ENCODE measurements at regions not wholly inside any gene's neighbourhood (a gene's known extent, or its start where the extent isn't known, plus 50 kb on each side); places are given as distances from the start of the nearest gene placed in this dataset.

DNA sequence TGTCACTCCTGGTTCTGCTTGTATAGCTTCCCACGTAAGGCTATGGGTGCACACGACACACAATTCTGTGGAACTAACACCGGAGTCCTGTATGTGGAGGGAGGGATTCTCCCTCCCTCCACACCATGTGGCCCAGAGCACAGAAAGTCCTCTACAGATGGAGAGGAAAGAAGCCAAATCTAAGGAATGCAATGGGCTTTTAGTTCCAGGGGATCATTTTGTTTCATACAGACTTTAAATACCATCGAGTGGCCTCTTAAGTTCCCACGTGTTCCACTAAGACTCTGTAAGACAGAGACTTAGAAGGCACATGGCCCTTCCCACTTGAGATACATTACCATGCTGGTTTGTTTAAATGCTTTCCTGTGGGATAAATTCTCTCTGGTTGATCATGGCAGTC lies 156.0 kb downstream of the TGFB2 start:
- Mint-ChIP-seq H3K27ac (no peak overlapping the region), H3K4me3 (no peak overlapping the region), H3K27me3 (ENCODE audit: insufficient read depth) (no peaks in the 10 kb centered on the region), H3K9me3 (peaks cover 22% of the 10 kb centered on the region), H3K4me1 (peaks cover 22% of the 10 kb centered on the region), H3K36me3 (ENCODE audit: low read depth) (peaks cover 2% of the 10 kb centered on the region)
- no peak overlapping the region for H3K4me3 ChIP-seq (ENCODE audit: low read length)
- peaks cover 6% of the 10 kb centered on the region for H3K4me1 ChIP-seq (ENCODE audit: control insufficient read depth, insufficient read depth, low read length)
- H3K36me3 ChIP-seq (ENCODE audit: control insufficient read depth, insufficient read depth, low read length) = no peaks in the 10 kb centered on the region
- peaks cover 8% of the 10 kb centered on the region for H3K9me3 ChIP-seq (ENCODE audit: control insufficient read depth, low read length)
- DNase-seq = no peak
- 88 to 93% methylated on average over 2 to 5 of the region's 5 CpGs for WGBS, 2 experiments (ENCODE audit: insufficient coverage in 1 of 2, insufficient read length in 1 of 2)
- no peak overlapping the region for H3K9ac ChIP-seq (ENCODE audit: extremely low read depth, low read length, poor library complexity, severe bottlenecking)
- H3K27ac ChIP-seq (ENCODE audit: low read depth, low read length) = no peak overlapping the region
- no peaks in the 10 kb centered on the region for H3K27me3 ChIP-seq (ENCODE audit: control insufficient read depth, insufficient read depth, low read length, poor library complexity, severe bottlenecking)
- TF ChIP-seq, protein P1, sequence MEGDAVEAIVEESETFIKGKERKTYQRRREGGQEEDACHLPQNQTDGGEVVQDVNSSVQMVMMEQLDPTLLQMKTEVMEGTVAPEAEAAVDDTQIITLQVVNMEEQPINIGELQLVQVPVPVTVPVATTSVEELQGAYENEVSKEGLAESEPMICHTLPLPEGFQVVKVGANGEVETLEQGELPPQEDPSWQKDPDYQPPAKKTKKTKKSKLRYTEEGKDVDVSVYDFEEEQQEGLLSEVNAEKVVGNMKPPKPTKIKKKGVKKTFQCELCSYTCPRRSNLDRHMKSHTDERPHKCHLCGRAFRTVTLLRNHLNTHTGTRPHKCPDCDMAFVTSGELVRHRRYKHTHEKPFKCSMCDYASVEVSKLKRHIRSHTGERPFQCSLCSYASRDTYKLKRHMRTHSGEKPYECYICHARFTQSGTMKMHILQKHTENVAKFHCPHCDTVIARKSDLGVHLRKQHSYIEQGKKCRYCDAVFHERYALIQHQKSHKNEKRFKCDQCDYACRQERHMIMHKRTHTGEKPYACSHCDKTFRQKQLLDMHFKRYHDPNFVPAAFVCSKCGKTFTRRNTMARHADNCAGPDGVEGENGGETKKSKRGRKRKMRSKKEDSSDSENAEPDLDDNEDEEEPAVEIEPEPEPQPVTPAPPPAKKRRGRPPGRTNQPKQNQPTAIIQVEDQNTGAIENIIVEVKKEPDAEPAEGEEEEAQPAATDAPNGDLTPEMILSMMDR (conservative IDR thresholded peaks at IDR 0.05) = no peak

- Histone ChIP-seq H3K27me3 (ENCODE audit: control insufficient read depth, insufficient read depth, low read length, poor library complexity, severe bottlenecking) (no peaks in the 10 kb centered on the region), H3K27ac (ENCODE audit: low read depth, low read length) (no peak overlapping the region), H3K4me1 (ENCODE audit: control insufficient read depth, insufficient read depth, low read length) (peaks cover 6% of the 10 kb centered on the region), H3K4me3 (ENCODE audit: low read length) (no peak overlapping the region), H3K9ac (ENCODE audit: extremely low read depth, low read length, poor library complexity, severe bottlenecking) (no peak overlapping the region), H3K9me3 (ENCODE audit: control insufficient read depth, low read length) (peaks cover 20% of the 10 kb centered on the region), H3K36me3 (ENCODE audit: control insufficient read depth, insufficient read depth, low read length) (no peaks in the 10 kb centered on the region)
- peaks cover 7% of the 10 kb centered on the region for H3K36me3 Mint-ChIP-seq (ENCODE audit: low read depth)
- peaks cover 22% of the 10 kb centered on the region for H3K4me1 Mint-ChIP-seq
- WGBS, 2 experiments (ENCODE audit: insufficient coverage in 1 of 2, insufficient read length in 1 of 2) = 94 to 100% methylated on average over 1 to 2 of the region's 2 CpGs
- no peak overlapping the region for H3K4me3 Mint-ChIP-seq
- H3K27ac Mint-ChIP-seq = no peak overlapping the region
- H3K27me3 Mint-ChIP-seq (ENCODE audit: insufficient read depth) = no peaks in the 10 kb centered on the region
- TF ChIP-seq, protein P1 (conservative IDR thresholded peaks at IDR 0.05) = no peak
- H3K9me3 Mint-ChIP-seq = peaks cover 34% of the 10 kb centered on the region
- no peak for DNase-seq
These were observed 157.2 kb downstream of the TGFB2 start for GRCh38 chr1:218502383-218502782.

GRCh38 chr1:218503102-218503501 lies 158.0 kb downstream of the TGFB2 start:
- H3K9me3 Mint-ChIP-seq = peaks cover 41% of the 10 kb centered on the region
- no peak for DNase-seq
- Histone ChIP-seq H3K27me3 (ENCODE audit: control insufficient read depth, insufficient read depth, low read length, poor library complexity, severe bottlenecking) (no peaks in the 10 kb centered on the region), H3K4me1 (ENCODE audit: control insufficient read depth, insufficient read depth, low read length) (peaks cover 1% of the 10 kb centered on the region), H3K36me3 (ENCODE audit: control insufficient read depth, insufficient read depth, low read length) (no peaks in the 10 kb centered on the region), H3K9ac (ENCODE audit: extremely low read depth, low read length, poor library complexity, severe bottlenecking) (no peak overlapping the region), H3K9me3 (ENCODE audit: control insufficient read depth, low read length) (peaks cover 28% of the 10 kb centered on the region), H3K4me3 (ENCODE audit: low read length) (no peak overlapping the region), H3K27ac (ENCODE audit: low read depth, low read length) (no peak overlapping the region)
- no peak overlapping the region for H3K4me3 Mint-ChIP-seq
- TF ChIP-seq, protein P1 (conservative IDR thresholded peaks at IDR 0.05) = no peak
- peaks cover 18% of the 10 kb centered on the region for H3K4me1 Mint-ChIP-seq
- peaks cover 13% of the 10 kb centered on the region for H3K36me3 Mint-ChIP-seq (ENCODE audit: low read depth)
- no peaks in the 10 kb centered on the region for H3K27me3 Mint-ChIP-seq (ENCODE audit: insufficient read depth)
- no peak overlapping the region for H3K27ac Mint-ChIP-seq

Data from endodermal cell (in vitro differentiated cells).